Ovary (tissue), 7 donors: ENCODE measurements at regions not wholly inside any gene's neighbourhood (a gene's known extent, or its start where the extent isn't known, plus 50 kb on each side); places are given as distances from the start of the nearest gene placed in this dataset.

Experiments
- DNase-seq, 5 donors: peaks; one replicate each; pipeline ENCODE4 v3.0.0-alpha.2; 2019 to 2020
- H3K27ac ChIP-seq, 2 donors: fragments of 200-600 bp; one replicate each; pipeline versions ENCODE4 v1.5.1 to v1.8.0; 2019 to 2022
- H3K27me3 ChIP-seq: fragments of 200-600 bp; one replicate; pipeline ENCODE4 v1.8.0; 2022
- H3K36me3 ChIP-seq: fragments of 200-600 bp; sonication (generic); one replicate; pipeline ENCODE4 v1.5.1; 2019
- H3K4me1 ChIP-seq: one replicate; pipeline ENCODE4 v1.8.1; 2013; ENCODE audit warnings: mild to moderate bottlenecking, moderate library complexity; ENCODE audit not compliant: insufficient read depth
- H3K4me3 ChIP-seq: fragments of 200-600 bp; sonication (generic); one replicate; pipeline ENCODE4 v1.5.1; 2017
- H3K9me3 ChIP-seq, 2 donors: fragments of 200-600 bp in 1 of 2; sonication (generic) in 1 of 2; one replicate each; pipeline versions ENCODE4 v1.5.1 to v1.8.1; 2013 to 2019; ENCODE audit warnings: mild to moderate bottlenecking in 1 of 2, moderate library complexity in 1 of 2
- EP300 ChIP-seq: sonication (generic); formaldehyde crosslinking; IDR thresholded peaks from one replicate; pipeline ENCODE4 v1.6.1; 2017; ENCODE audit warnings: antibody characterized with exemption
- POLR2A ChIP-seq: fragments of 450-650 bp; IDR thresholded peaks from one replicate; pipeline ENCODE4 v1.6.1; 2017; ENCODE audit warnings: antibody characterized with exemption, mild to moderate bottlenecking, moderate library complexity
- WGBS, 3 donors: extraction: QIAGEN DNeasy Blood & Tissue Kit in 1 of 3; methylation state at CpG; one replicate each; pipeline versions ENCODE4 v1.1.5 to v1.1.7; 2013 to 2017; 5-methylcytosine and 5-hydroxymethylcytosine counted together
- intact Hi-C, 4 donors: fragments of 100-400 bp; cut with DNase I; formaldehyde crosslinking; loops; one replicate each; pipeline versions ENCODE4 v1.11.0 to v1.15.1; 2022 to 2023
- TF ChIP-seq, protein P1 (sequence below), 3 donors: fragments of 450-650 bp in 2 of 3; fragments of 200-600 bp in 1 of 3; IDR thresholded peaks; one replicate each; pipeline versions ENCODE4 v1.5.1 to v1.8.0; 2016 to 2022; ENCODE audit warnings: antibody characterized with exemption in 3 of 3, mild to moderate bottlenecking in 1 of 3
- donor health status: DM: no; HTN: no; CAD: no; lungs with moderate emphysema.
- donor health status: DM: no; HTN: no; CAD: no.
- donor health status: Bipolar disorder and iron deficiency.
- donor health status: DM: no; HTN: no; CAD: no.
- donor health status: DM: yes; HTN: yes; CAD: no.

DNA sequence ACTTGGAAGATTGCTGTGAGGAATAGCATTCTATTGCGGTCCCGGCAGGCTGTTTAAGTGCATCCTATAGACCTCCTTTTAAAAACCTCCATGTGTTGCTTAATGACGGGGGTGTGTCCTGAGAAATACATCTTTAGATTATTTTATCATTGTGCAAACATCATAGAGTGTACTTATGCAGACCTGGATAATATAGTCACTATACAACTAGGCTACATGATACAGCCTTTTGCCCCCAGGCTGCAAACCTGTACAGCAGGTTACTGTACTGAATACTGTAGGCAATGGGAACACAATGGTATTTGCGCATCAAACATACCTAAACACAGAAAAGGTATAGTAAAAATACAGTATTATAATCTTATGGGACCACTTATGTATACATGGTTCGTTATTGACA, 175.6 kb downstream of the RNF144B start:
- Histone ChIP-seq H3K27ac (no peak overlapping the region), H3K27me3 (no peaks in the 10 kb centered on the region), H3K4me3 (no peak overlapping the region), H3K9me3 (no peaks in the 10 kb centered on the region), H3K36me3 (no peaks in the 10 kb centered on the region), H3K4me1 (no peaks in the 10 kb centered on the region)
- TF ChIP-seq, protein P1, sequence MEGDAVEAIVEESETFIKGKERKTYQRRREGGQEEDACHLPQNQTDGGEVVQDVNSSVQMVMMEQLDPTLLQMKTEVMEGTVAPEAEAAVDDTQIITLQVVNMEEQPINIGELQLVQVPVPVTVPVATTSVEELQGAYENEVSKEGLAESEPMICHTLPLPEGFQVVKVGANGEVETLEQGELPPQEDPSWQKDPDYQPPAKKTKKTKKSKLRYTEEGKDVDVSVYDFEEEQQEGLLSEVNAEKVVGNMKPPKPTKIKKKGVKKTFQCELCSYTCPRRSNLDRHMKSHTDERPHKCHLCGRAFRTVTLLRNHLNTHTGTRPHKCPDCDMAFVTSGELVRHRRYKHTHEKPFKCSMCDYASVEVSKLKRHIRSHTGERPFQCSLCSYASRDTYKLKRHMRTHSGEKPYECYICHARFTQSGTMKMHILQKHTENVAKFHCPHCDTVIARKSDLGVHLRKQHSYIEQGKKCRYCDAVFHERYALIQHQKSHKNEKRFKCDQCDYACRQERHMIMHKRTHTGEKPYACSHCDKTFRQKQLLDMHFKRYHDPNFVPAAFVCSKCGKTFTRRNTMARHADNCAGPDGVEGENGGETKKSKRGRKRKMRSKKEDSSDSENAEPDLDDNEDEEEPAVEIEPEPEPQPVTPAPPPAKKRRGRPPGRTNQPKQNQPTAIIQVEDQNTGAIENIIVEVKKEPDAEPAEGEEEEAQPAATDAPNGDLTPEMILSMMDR (IDR thresholded peaks at IDR 0.05), result no peak
- TF ChIP-seq POLR2A, result no peak
- TF ChIP-seq EP300, result no peak
- DNase-seq, result no peak
- intact Hi-C loops, result no loop called here
- 87 to 93% (median 90%) methylated on average over 5 of the region's 5 CpGs for WGBS, 3 donors

DNA sequence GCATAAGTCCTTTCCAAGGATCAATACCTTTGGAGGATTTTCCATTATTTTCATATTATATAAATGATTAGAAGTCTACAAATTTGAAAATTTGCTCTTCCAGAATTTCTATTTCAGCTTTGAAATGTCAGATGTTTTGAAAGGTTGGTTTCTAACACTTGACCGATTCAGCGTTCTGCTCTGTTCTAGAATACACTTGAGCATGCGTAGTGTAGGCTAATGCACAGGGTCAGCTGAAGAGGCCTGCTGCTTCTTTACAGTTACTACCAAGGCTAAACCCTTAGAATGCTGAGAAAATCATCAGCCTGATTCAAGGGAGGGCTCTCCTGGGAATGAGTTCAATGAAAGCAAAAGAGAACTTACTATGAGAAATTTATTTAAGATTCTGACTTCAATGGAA, 177.6 kb downstream of the RNF144B start:
- DNase-seq, result no peak
- Histone ChIP-seq H3K36me3 (no peaks in the 10 kb centered on the region), H3K27me3 (no peaks in the 10 kb centered on the region), H3K9me3 (no peaks in the 10 kb centered on the region), H3K4me3 (no peak overlapping the region), H3K4me1 (no peaks in the 10 kb centered on the region), H3K27ac (no peak overlapping the region)
- no peak for TF ChIP-seq POLR2A
- TF ChIP-seq EP300, result no peak
- TF ChIP-seq, protein P1 (IDR thresholded peaks at IDR 0.05), result no peak
- intact Hi-C loops, result no loop called here
- WGBS, 3 donors, result 90 to 93% (median 92%) methylated on average over 3 of the region's 3 CpGs

DNA sequence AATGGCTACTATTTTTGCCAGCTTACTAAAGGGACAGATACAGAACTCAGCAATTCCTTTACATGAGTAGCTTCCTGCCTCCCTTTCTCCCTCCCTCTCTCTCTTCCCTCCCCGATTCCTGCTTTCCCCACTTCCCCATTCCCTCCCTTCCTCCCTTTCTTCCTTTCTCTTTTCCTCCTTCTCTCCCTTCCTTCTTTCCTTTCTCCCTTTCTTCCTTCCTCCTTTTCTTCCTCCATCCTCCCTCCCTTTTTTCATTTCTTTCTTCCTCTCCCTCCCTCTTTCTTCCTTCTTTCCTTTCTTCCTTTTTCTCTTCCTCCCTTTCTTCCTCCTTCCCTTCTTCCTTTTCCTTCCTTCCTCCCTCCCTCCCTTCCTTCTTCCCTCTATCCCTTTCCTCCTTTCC, 178.1 kb downstream of the RNF144B start:
- Histone ChIP-seq H3K9me3 (no peaks in the 10 kb centered on the region), H3K4me1 (no peaks in the 10 kb centered on the region), H3K36me3 (no peaks in the 10 kb centered on the region), H3K27me3 (no peaks in the 10 kb centered on the region), H3K4me3 (no peak overlapping the region), H3K27ac (no peak overlapping the region)
- intact Hi-C loops, result no loop called here
- DNase-seq, result no peak
- 71 to 89% (median 78%) methylated on average over 1 of the region's 1 CpG for WGBS, 3 donors
- TF ChIP-seq EP300, result no peak
- TF ChIP-seq, protein P1 (IDR thresholded peaks at IDR 0.05), result no peak
- no peak for TF ChIP-seq POLR2A

DNA sequence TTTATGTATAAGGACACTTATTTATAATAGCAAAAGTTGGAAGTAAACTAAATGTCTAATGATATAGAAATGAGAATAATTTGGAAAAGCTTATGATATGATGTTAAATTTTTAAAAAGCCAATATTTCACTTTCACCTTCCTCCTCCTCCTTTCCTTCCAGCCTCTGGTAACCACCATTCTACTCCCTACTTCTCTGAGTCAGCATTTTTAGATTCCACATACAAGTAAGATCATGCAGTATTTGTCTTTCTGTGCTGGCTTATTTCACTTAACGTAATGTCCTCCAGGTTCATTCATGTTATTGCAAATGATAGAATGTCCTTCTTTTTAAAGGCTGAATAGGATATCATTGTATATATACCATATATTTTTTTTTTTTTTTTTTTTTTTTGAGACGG, 180.2 kb downstream of the RNF144B start:
- H3K4me3 ChIP-seq, result no peak overlapping the region
- H3K27me3 ChIP-seq, result no peaks in the 10 kb centered on the region
- no peak overlapping the region for H3K27ac ChIP-seq
- no peaks in the 10 kb centered on the region for H3K36me3 ChIP-seq
- no peak for DNase-seq
- no peak for TF ChIP-seq POLR2A
- TF ChIP-seq, protein P1 (IDR thresholded peaks at IDR 0.05), result no peak
- no peak for TF ChIP-seq EP300
- H3K4me1 ChIP-seq, result no peaks in the 10 kb centered on the region
- no peaks in the 10 kb centered on the region for H3K9me3 ChIP-seq
- WGBS, 3 donors, result 94 to 100% (median 97%) methylated on average over 2 of the region's 2 CpGs
- intact Hi-C loops, result no loop called here

DNA sequence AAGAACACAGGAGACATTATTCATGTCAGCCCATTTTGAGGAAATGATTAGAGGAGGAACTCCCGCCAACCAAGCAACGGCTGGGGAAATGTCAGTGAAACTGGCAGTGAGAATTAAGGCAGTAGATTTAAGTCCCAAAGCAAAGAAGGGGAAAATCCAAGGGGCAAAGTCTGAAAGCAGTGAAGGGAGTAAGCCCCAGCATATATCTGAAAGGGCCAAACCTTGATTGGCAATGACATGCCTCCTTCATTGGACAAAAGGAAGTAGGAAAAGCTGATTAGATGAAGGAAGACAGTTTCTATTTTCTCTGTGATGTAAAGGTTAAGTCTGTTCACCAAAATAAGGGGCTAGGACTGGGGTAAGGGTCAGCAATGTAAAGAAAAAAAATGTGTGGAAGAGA, 190.3 kb downstream of the RNF144B start:
- no peak overlapping the region for H3K27ac ChIP-seq
- no peak for DNase-seq
- TF ChIP-seq, protein P1 (IDR thresholded peaks at IDR 0.05), result no peak
- no peak for TF ChIP-seq EP300
- no peak overlapping the region for H3K4me3 ChIP-seq
- H3K4me1 ChIP-seq, result no peaks in the 10 kb centered on the region
- 54 to 58% (median 57%) methylated on average over 2 of the region's 2 CpGs for WGBS, 3 donors
- H3K9me3 ChIP-seq, result no peaks in the 10 kb centered on the region
- intact Hi-C loops, result no loop called here
- no peaks in the 10 kb centered on the region for H3K36me3 ChIP-seq
- H3K27me3 ChIP-seq, result no peaks in the 10 kb centered on the region
